Sigmoid colon (tissue), 4 donors: ENCODE measurements at regions not wholly inside any gene's neighbourhood (a gene's known extent, or its start where the extent isn't known, plus 50 kb on each side); places are given as distances from the start of the nearest gene placed in this dataset.

Source experiments
- POLR2A ChIP-seq, 2 donors: fragments of 450-650 bp; IDR thresholded peaks; one replicate each; pipeline ENCODE4 v1.6.1; 2016; ENCODE audit warnings: antibody characterized with exemption in 2 of 2, mild to moderate bottlenecking in 2 of 2, moderate library complexity in 2 of 2
- POLR2AphosphoS5 ChIP-seq, 4 donors: sonication (generic); formaldehyde crosslinking; IDR thresholded peaks; one replicate each; pipeline ENCODE4 v1.6.1; 2017; ENCODE audit warnings: antibody characterized with exemption in 4 of 4
- TF ChIP-seq, protein P1 (sequence below), 4 experiments: fragments of 450-650 bp in 3 of 4; fragments of 200-600 bp in 1 of 4; IDR thresholded peaks; one replicate each; pipeline ENCODE4 v1.5.1; 2016 to 2019; ENCODE audit warnings: antibody characterized with exemption in 4 of 4, mild to moderate bottlenecking in 3 of 4, moderate library complexity in 2 of 4

DNA sequence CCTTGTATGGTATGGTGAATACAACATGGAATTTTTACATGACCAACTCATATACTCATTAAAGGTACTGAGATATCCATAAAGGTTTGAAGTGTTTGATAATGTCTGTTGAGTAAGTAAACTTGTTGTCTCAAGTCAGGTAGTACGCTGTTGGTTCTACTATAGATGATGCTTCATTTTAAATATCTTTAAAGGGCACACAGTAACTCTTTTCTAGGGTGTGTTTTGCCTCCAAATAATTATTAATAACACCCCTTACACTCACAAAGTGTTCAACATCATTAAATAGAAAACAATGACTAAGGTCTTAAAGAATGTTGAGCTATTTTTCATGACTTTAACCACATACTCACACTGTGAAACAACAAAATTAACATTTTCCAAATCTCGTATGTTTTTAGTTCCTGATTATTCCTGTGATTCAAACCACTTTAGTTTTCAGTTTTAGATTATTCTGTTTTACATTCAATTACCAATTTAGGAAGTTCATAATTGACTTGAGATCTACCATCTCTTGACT is 220.0 kb upstream of the NANOGP8 start:
- TF ChIP-seq, protein P1, sequence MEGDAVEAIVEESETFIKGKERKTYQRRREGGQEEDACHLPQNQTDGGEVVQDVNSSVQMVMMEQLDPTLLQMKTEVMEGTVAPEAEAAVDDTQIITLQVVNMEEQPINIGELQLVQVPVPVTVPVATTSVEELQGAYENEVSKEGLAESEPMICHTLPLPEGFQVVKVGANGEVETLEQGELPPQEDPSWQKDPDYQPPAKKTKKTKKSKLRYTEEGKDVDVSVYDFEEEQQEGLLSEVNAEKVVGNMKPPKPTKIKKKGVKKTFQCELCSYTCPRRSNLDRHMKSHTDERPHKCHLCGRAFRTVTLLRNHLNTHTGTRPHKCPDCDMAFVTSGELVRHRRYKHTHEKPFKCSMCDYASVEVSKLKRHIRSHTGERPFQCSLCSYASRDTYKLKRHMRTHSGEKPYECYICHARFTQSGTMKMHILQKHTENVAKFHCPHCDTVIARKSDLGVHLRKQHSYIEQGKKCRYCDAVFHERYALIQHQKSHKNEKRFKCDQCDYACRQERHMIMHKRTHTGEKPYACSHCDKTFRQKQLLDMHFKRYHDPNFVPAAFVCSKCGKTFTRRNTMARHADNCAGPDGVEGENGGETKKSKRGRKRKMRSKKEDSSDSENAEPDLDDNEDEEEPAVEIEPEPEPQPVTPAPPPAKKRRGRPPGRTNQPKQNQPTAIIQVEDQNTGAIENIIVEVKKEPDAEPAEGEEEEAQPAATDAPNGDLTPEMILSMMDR (IDR thresholded peaks at IDR 0.05): no peak
- no peak for TF ChIP-seq POLR2A (IDR thresholded peaks at IDR 0.05)
- no peak for TF ChIP-seq POLR2AphosphoS5 (IDR thresholded peaks at IDR 0.05)
